Upper lobe of right lung (tissue), 1 donor: ENCODE measurements at regions not wholly inside any gene's neighbourhood (a gene's known extent, or its start where the extent isn't known, plus 50 kb on each side); places are given as distances from the start of the nearest gene placed in this dataset.

Source experiments
- ATAC-seq: fragments of 200-7000 bp; cut with Tn5 transposase; one replicate; pipeline ENCODE4 v1.9.1; 2020; ENCODE audit warnings: mild to moderate bottlenecking, moderate library complexity
- DNase-seq: peaks from one replicate; pipeline ENCODE4 v3.0.0-alpha.2; 2020
- H3K27ac ChIP-seq: fragments of 200-600 bp; one replicate; pipeline ENCODE4 v1.8.0; 2022
- H3K27me3 ChIP-seq: fragments of 200-600 bp; one replicate; pipeline ENCODE4 v1.8.0; 2022; ENCODE audit warnings: mild to moderate bottlenecking
- H3K36me3 ChIP-seq: fragments of 200-600 bp; one replicate; pipeline ENCODE4 v1.8.0; 2022
- H3K4me1 ChIP-seq: fragments of 200-600 bp; one replicate; pipeline ENCODE4 v1.8.0; 2022
- H3K4me3 ChIP-seq: fragments of 200-600 bp; one replicate; pipeline ENCODE4 v1.8.0; 2022; ENCODE audit warnings: mild to moderate bottlenecking
- H3K9me3 ChIP-seq: fragments of 200-600 bp; one replicate; pipeline ENCODE4 v1.8.0; 2022
- intact Hi-C: fragments of 100-400 bp; cut with DNase I; formaldehyde crosslinking; loops from one replicate; pipeline ENCODE4 v1.11.0; 2022
- TF ChIP-seq, protein P1 (sequence below): fragments of 200-600 bp; IDR thresholded peaks from one replicate; pipeline ENCODE4 v1.8.0; 2022; ENCODE audit warnings: antibody characterized with exemption
- donor health status: DM: no; HTN: yes; CAD: no; lungs with severe emphysema.

DNA sequence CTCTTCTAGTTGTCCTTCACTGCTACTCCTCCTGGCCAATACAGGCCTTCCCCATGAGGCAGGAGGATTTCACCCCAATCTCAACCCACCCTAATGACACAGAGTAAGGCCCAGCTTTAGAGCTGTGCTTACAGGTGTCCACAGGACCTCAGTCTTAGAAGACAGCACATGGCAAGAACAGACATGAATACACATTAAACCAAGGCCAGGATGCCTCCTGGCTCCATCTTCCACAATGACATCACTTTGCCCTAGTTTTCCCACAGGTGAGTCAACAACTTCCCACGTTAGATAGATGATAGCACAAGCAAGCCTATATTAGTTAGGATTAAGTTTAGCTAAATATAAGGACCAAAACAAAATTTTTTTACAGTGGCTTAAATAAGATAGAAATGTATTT, 63.8 kb upstream of the NOCT start:
- no peaks in the 10 kb centered on the region for H3K9me3 ChIP-seq
- TF ChIP-seq, protein P1, sequence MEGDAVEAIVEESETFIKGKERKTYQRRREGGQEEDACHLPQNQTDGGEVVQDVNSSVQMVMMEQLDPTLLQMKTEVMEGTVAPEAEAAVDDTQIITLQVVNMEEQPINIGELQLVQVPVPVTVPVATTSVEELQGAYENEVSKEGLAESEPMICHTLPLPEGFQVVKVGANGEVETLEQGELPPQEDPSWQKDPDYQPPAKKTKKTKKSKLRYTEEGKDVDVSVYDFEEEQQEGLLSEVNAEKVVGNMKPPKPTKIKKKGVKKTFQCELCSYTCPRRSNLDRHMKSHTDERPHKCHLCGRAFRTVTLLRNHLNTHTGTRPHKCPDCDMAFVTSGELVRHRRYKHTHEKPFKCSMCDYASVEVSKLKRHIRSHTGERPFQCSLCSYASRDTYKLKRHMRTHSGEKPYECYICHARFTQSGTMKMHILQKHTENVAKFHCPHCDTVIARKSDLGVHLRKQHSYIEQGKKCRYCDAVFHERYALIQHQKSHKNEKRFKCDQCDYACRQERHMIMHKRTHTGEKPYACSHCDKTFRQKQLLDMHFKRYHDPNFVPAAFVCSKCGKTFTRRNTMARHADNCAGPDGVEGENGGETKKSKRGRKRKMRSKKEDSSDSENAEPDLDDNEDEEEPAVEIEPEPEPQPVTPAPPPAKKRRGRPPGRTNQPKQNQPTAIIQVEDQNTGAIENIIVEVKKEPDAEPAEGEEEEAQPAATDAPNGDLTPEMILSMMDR, result no peak
- no peak overlapping the region for H3K4me3 ChIP-seq
- no peaks in the 10 kb centered on the region for H3K27me3 ChIP-seq
- intact Hi-C loops, result no loop called here
- H3K4me1 ChIP-seq, result no peaks in the 10 kb centered on the region
- no peak for ATAC-seq
- H3K36me3 ChIP-seq, result no peaks in the 10 kb centered on the region
- no peak overlapping the region for H3K27ac ChIP-seq
- no peak for DNase-seq

DNA sequence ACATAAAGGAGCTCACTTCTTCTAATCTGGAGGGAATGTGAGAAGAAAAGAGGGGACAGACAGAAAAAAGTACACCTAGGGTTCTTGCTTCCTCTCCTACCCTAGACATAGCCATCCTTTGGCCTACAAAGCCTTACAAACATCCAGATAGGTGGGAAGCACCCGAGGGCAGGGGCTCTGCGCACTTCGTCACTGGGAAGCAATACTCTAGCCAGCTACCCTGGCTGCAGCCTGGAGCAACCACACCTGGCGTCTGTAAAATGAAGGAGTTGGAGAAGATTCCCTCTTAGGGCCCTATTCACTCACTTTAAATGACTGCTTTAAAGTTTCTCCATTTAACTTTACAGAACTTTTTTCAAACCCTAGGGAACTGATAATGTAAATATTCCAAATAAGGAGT, 65.7 kb upstream of the NOCT start:
- no peaks in the 10 kb centered on the region for H3K27me3 ChIP-seq
- intact Hi-C loops, result no loop called here
- H3K4me3 ChIP-seq, result no peak overlapping the region
- no peak for DNase-seq
- no peak overlapping the region for H3K27ac ChIP-seq
- H3K9me3 ChIP-seq, result no peaks in the 10 kb centered on the region
- no peaks in the 10 kb centered on the region for H3K36me3 ChIP-seq
- H3K4me1 ChIP-seq, result no peaks in the 10 kb centered on the region
- no peak for ATAC-seq
- TF ChIP-seq, protein P1, result no peak

DNA sequence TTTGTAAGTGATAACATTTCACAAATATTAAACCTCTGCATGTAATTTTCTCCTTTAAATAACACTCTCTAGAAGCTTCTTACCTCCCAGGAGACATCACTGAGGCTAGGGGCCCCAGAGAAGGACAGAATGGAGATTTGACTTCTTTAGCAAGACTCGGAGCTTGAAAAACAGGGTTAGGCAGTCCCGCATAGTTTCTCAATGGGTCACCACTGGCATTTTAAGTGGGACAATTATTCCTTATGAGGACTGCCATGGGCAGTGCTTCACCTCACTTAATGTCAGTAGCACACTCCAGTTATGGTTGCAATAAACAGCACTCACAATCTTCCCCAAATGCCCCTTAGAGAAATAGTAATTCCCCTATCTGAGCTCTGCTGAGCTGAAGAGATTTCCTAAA, 66.7 kb upstream of the NOCT start:
- ATAC-seq (peak; percentile 77), DNase-seq (no peak)
- Histone ChIP-seq H3K9me3 (no peaks in the 10 kb centered on the region), H3K4me1 (no peaks in the 10 kb centered on the region), H3K36me3 (no peaks in the 10 kb centered on the region), H3K27me3 (no peaks in the 10 kb centered on the region), H3K4me3 (no peak overlapping the region), H3K27ac (no peak overlapping the region)
- intact Hi-C loops, result no loop called here
- TF ChIP-seq, protein P1, result no peak

DNA sequence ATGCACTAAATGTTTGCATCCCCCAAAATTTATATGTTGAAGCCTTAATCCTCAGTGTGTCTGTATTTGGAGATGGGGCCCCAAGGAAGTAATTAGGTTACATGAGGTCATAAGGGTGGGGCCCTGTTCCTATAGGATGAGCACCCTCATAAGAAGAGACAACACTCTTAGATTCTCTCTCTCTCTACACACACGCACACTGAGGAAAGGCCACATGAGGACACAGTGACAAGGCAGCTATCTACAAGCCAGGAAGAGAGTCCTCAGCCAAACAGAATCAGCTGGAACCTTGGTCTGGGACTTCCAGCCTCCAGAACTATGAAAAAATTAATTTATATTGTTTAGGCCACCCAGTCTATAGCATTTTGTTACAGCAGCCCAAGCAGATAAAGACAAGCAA, 69.3 kb upstream of the NOCT start:
- TF ChIP-seq, protein P1, result no peak
- no peak for ATAC-seq

DNA sequence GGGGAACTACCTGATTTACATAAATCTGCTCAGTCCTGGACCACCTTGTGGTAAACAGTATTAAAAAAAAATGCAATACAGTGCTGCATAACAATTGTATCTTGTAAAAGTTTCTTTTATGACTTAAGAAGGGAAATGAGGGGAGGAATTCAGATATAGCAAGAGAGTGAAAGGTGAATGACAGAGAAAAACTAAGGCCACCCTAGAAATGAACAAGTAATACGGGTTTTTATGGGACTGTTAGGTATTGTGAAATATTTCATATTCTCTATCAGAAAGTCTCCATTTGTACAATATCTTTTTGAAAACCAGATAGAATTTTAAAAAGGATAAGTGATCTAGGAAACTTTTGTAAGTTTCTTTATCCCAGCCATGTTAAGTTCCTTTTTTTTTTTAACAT, 69.7 kb upstream of the NOCT start:
- DNase-seq (no peak), ATAC-seq (no peak)
- intact Hi-C loops, result no loop called here
- H3K4me3 ChIP-seq, result no peak overlapping the region
- H3K27me3 ChIP-seq, result no peaks in the 10 kb centered on the region
- TF ChIP-seq, protein P1, result no peak
- H3K36me3 ChIP-seq, result no peaks in the 10 kb centered on the region
- H3K4me1 ChIP-seq, result no peaks in the 10 kb centered on the region
- no peak overlapping the region for H3K27ac ChIP-seq
- H3K9me3 ChIP-seq, result no peaks in the 10 kb centered on the region

More for the DNA sequence above, 69.3 kb upstream of the NOCT start:
- Histone ChIP-seq H3K27ac (no peak overlapping the region), H3K36me3 (no peaks in the 10 kb centered on the region), H3K27me3 (no peaks in the 10 kb centered on the region), H3K4me1 (no peaks in the 10 kb centered on the region), H3K4me3 (no peak overlapping the region), H3K9me3 (no peaks in the 10 kb centered on the region)
- intact Hi-C loops, result no loop called here
- DNase-seq, result no peak

DNA sequence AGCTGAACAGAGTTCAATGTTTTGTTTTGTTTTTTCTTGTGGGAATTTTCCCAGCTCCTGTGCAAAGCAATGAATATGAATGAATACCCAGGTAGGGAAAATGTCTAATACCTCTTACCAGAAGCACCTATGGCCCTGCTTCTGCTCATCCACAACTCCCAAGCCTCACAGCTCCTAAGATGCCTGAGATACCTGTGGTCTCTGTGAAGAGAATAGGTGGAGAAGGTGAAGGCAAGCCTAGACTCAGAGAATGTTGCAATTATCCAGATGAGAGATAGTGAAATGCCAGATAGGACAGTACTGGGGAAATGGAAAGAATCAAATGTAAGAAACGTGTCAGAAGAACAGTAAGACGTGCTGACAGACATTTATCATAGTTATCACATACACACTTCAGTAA, 70.2 kb upstream of the NOCT start:
- DNase-seq (no peak), ATAC-seq (no peak)
- no peaks in the 10 kb centered on the region for H3K27me3 ChIP-seq
- intact Hi-C loops, result no loop called here
- no peaks in the 10 kb centered on the region for H3K4me1 ChIP-seq
- H3K9me3 ChIP-seq, result no peaks in the 10 kb centered on the region
- no peak overlapping the region for H3K27ac ChIP-seq
- H3K4me3 ChIP-seq, result no peak overlapping the region
- H3K36me3 ChIP-seq, result no peaks in the 10 kb centered on the region
- TF ChIP-seq, protein P1, result no peak
